AG08395 (cell line): ENCODE measurements at regions not wholly inside any gene's neighbourhood (a gene's known extent, or its start where the extent isn't known, plus 50 kb on each side); places are given as distances from the start of the nearest gene placed in this dataset.
A peak's percentile ranks its signal among the peaks of the same experiment; 100 is the strongest.
"Not testable (repeated sequence)": the region's sequence is repeated elsewhere in the genome, so short reads cannot be mapped to it uniquely, and the experiment has no call there.

Experiments
- DNase-seq: peaks from one replicate; pipeline ENCODE4 v3.0.0; 2012; ENCODE audit warnings: mixed read lengths, low spot score

DNA sequence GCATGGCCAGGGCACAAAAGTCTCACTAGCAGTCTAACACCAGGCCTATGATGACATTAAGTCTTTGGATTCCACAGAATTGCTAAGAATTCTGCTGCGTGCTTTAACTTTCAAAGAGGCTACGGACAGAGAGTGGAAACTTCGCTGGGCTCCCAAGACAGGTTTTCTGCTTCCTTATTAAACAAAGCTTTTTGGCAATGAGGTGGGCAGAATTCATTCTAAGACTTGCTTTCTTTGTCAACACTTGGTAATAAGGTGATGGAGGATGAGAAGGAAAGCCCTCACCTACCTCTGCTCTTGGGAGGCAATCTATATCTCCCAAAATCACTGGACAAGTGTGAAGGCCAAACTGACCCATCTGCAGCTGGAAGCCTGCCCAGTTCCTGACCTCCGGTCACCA, 231.9 kb downstream of the ATPSCKMT start:
- DNase-seq, result no peak

DNA sequence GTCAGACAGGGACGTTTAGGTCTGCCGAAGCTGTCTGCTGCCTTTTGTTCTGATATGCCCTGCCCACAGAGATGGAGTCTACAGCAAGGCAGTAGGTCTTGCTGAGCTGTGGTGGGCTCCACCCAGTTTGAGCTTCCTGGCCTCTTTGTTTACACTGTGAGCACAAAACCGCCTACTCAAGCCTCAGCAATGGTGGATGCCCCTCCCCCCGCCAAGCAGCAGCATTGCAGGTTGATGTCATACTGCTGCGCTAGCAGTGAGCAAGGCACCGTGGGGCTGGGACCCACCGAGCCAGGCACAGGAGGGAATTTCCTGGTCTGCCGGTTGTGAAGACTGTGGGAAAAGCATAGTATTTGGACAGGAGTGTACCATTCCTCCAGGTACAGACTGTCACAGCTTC, 233.1 kb downstream of the ATPSCKMT start:
- DNase-seq, result not testable (repeated sequence)

DNA sequence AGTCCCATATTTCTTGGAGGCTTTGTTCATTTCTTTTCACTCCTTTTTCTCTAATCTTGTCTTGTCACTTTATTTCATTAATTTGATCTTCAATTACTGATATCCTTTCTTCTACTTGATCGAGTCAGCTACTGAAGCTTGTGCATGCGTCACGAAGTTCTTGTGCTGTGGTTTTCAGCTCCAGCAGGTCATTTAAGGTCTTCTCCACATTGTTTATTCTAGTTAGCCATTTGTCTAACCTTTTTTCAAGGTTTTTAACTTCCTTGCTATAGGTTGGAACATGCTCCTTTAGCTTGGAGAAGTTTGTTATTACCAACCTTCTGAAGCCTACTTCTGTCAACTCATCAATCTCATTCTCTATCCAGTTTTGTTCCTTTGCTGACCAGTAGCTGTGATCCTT, 234.0 kb downstream of the ATPSCKMT start:
- DNase-seq, result not testable (repeated sequence)

- no peak for DNase-seq
These were observed 239.9 kb downstream of the ATPSCKMT start for GRCh38 chr5:10009802-10010201.

DNA sequence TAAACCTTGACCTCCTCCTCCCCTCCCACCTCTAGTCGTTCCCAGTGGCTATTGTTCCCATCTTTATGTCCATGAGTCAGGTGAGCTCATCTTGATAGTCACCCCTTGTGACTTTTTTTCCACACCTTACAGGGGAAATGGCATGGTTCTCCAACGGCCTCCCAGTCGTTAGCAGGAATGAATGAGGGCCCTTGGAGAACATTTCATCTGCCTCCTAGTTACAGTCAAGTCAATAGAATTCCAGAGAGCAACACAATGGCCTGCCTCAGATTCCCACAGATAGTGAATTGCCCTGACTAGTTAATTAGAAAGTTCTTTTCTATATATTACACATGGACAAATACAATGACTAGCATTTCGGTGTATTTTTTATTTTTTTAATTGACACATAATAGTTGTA, 262.6 kb downstream of the ATPSCKMT start:
- DNase-seq, result no peak

- DNase-seq, result no peak
These were observed 272.6 kb downstream of the ATPSCKMT start for GRCh38 chr5:9977070-9977469.

- no peak for DNase-seq
These were observed 273.1 kb downstream of the ATPSCKMT start for GRCh38 chr5:9976621-9977020.

- no peak for DNase-seq
These were observed 277.6 kb downstream of the ATPSCKMT start for GRCh38 chr5:9972059-9972458.

GRCh38 chr5:9971301-9971700, 278.4 kb downstream of the ATPSCKMT start:
- no peak for DNase-seq

GRCh38 chr5:9958914-9959313, 290.8 kb downstream of the ATPSCKMT start:
- no peak for DNase-seq

GRCh38 chr5:9957214-9957613, 292.5 kb downstream of the ATPSCKMT start:
- DNase-seq, result no peak

- DNase-seq, result no peak
These were observed 293.0 kb downstream of the ATPSCKMT start for GRCh38 chr5:9956725-9957124.

DNA sequence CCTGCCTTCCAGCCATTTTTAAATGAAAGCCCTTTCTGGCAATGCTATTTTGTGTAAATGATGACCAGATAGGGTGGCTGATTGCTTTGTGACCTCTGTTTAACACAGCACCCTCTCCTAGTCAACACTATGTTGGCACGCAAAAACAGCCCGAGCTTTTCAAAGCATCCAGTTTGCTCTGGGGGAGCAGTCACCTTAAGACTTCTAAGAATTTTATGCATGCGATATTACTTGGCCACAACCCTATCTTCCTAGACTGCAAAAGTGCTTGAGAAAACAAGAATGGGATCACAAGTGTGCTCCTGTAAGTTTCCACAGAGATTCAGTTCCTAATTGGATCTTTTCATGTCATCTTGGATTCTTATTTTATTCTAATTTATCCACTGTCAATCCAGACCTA, 294.1 kb downstream of the ATPSCKMT start:
- no peak for DNase-seq

DNA sequence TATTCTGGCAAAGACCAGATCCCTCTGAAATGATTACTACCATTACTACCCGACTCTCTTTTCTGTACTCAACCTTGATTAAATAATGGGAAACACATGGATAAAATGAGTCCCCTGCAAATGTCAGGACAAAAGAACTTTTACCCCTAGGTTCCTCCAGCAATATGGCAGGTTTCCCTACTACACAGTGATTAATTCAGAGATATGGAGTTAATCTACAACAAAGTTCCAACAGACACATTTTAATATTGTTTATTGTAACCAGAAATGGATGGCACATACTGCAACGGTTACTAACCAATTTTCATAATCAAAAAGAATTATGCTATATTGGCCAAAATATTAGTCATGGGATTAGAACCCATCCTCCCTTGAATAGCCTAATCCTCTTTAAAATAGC, 294.8 kb downstream of the ATPSCKMT start:
- DNase-seq, result no peak

DNA sequence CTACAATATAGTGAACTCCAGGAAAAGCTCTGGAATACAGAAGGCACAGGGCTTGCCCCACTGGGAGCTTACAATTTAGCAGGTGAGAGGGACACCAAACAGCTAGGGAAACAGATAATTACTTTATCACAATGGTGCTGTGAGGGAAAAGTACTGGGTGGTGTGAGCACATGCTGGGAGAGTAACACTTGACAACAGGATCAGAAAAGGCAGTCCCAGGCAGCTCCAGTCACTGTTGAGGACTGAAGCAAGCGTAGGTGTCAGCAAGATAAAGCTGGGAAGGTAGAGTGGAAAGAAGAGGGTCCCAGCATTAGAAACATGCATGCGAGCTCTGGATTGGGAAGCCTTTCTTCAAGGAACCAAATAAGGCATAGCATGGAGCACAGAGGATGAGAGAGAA, 296.0 kb downstream of the ATPSCKMT start:
- DNase-seq, result no peak

DNA sequence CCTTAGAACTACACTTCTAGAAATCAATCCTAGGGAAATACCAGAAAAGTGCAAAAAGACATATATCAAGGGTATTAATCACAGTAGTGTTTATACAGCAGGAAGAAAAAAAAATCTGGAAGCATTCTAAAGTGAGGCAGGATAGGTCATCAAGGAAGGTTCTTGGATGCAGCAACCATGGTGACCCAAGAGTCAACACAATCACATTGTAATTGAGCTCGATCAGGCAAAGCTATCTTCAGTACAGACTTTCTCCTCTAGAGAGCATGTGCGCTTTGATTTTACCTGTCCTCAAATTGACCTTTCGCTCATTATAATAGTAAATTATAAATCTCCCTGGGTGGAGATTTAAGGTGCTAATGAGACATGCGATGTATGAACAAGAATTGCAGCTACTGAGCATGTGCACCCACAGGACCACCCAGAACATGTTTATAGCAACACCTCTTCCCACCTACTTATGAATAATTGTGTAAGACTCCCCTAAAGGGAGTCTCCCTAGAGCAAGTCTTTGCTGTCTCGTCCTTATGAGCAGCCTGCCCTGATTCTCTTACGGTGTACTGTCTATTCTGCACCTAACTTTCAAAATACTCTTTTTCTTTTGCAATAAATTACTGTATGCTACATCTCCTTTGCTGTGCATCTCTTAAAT, 297.7 kb downstream of the ATPSCKMT start:
- DNase-seq, result no peak

DNA sequence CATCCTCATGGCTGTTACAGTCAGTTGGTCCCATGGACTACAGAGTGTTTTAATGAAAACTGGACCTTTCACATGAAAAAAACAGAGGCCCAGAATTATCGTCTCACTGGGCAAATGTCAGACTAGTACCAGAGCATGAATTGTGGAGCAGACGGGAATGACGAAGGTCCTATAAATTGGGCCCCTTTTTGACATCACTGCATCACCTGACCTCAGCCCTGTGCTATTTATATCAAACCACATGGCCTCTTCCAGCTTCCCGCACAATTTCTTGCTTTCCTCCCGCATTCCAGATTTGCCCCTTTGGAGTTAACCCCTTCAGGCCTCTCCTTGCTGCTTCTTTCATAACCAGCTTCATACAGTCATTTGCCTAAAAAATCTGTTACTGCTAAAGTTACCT, 301.7 kb downstream of the ATPSCKMT start:
- DNase-seq, result no peak

DNA sequence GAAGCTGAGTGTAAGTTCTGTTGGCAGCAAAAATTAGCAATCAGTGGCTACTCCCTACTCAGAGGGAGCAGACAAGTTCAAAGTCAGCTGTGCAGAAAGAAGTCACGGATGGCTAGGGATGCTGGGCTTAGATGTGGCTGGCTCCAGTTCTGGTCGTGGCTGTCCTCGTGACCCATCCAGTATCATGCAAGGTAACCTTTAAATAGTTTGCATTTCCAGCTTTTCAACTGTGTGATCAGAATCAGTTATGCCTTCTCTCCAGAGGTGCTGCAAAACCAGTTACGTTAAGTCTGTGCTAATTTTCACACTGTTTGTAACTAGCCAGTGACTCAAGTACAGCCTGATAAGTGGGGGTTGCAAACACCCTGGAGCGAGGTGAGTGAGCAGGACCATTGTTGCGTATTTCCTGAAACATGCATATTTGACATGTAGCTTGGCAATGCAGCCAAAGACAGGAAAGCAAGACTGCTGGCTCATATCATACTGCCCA, 302.4 kb downstream of the ATPSCKMT start:
- no peak for DNase-seq

DNA sequence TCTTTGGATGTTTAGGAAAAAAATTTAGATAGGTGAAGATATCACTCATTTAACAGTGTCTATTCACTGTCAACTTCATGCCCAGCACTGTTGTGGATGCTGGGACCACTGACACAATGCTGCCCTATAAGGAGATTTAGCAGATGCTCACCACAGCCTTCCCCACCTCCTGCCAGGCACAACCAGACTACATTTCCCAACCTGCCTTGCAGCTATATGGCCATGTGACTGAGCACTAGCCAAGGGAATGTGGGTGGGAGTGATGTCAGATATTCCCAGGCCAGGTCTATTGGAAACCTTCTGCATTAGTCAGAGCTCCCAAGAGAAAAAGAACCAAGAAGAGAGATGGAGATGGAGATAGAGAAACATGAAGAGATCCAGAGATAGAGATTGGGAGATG, 302.6 kb upstream of the TAS2R1 start:
- DNase-seq, result peak; percentile 67

- DNase-seq, result no peak
These were observed 300.0 kb upstream of the TAS2R1 start for GRCh38 chr5:9930156-9930555.

DNA sequence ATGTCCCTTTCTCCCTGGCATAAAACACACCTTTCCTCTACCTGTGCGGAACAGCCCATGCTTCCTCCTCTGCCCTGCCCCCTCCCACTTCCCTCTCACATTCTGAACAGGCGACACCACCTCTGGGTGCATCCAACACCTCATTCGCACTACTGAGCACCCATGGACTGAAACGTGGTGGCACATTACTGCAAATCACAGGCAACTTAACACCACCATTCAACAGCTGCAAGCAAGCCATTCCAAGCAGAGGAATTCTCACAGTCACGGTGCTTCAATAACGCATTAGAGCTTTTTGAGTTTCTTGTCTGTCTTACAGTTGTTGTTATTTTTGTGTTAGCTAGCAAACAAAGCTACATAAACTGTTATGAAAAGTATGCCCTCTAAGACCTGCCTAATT, 298.2 kb upstream of the TAS2R1 start:
- no peak for DNase-seq

DNA sequence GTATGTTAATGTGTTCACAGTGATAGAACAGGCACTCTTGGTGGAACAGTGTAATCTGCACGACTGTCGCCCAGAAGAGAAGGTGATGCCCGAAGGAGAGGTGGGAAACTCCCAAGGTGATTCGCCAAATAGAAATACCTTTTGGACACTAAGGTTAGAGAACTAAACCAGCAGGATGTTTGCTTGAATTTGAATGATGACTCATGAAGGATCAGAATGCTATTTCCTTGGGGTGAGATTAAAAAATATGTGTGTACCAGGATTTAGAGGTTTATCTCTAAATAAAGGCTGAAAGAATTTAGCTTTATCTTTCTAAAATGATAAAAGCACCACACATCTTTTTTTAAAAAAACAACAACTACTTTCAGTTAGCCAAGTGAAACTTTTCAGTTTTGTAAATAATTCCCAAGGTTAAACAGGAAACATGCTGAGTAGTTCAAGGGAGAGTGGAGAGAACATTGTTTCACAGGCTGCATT, 297.4 kb upstream of the TAS2R1 start:
- DNase-seq, result peak; percentile 7

- DNase-seq, result peak; percentile 31
These were observed 297.0 kb upstream of the TAS2R1 start for GRCh38 chr5:9927106-9927505.

DNA sequence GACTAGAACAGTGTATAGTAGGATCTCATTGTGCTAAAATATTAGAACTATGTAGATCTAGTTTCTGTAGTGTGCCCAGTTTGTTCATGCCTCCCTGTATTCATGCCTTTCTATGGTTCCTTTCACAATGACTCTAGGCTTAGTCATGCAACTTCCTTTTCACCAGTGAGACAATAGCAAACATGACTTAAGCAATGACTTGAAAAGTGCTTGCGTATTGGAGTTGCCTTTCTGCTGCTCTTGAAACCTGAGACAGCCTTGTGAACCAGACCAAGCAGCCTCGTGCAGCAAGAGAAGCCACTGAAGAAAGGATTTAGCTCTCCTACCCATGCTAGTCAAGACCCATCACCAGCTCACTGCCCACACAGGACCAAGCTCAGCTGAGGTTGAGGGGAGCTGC, 294.5 kb upstream of the TAS2R1 start:
- peak; percentile 92 for DNase-seq
